ENCODE measurements at regions not wholly inside any gene's neighbourhood (a gene's known extent, or its start where the extent isn't known, plus 50 kb on each side); places are given as distances from the start of the nearest gene placed in this dataset.

- no peaks in the 10 kb centered on the region for H3K4me1 ChIP-seq (ENCODE audit: control insufficient read depth in 1 of 2, extremely low read depth in 1 of 2, insufficient read depth in 2 of 2, low read length in 2 of 2)
- H3K27ac ChIP-seq (ENCODE audit: low read length): no peak overlapping the region
- Mint-ChIP-seq H3K36me3 (no peaks in the 10 kb centered on the region), H3K4me1 (no peaks in the 10 kb centered on the region), H3K4me3 (no peak overlapping the region), H3K9me3 (peaks cover 0 to 5% (median 5%) of the 10 kb centered on the region in 3 donors), H3K27ac (no peak overlapping the region), H3K27me3 (peaks cover 18 to 27% of the 10 kb centered on the region in 2 donors)
- H3K27me3 ChIP-seq (replicated peaks in 1 of 2; ENCODE audit: control insufficient read depth in 2 of 2, extremely low read depth in 1 of 2, insufficient read depth in 2 of 2, low read length in 1 of 2): peaks cover 0 to 45% of the 10 kb centered on the region in 2 experiments
- CTCF ChIA-PET: no interaction called here
- WGBS (ENCODE audit: insufficient coverage): 90% methylated on average over 9 of the region's 9 CpGs
- ATAC-seq (replicated peaks in 1 of 4): no peak
- no peak overlapping the region for H3K4me3 ChIP-seq (ENCODE audit: control insufficient read depth in 1 of 2, extremely low read depth in 1 of 2, low read length in 1 of 2)
- no peaks in the 10 kb centered on the region for H3K36me3 ChIP-seq (ENCODE audit: control insufficient read depth in 2 of 2, extremely low read depth in 1 of 2, insufficient read depth in 1 of 2, low read length in 1 of 2)
- no peak for DNase-seq
- POLR2A ChIA-PET: no interaction called here
- H3K9me3 ChIP-seq: no peaks in the 10 kb centered on the region
Measured at GRCh38 chr22:48826546-48826945, 1001.1 kb downstream of the BRD1 start.

- H3K27me3 ChIP-seq (replicated peaks in 1 of 2; ENCODE audit: control insufficient read depth in 2 of 2, extremely low read depth in 1 of 2, insufficient read depth in 2 of 2, low read length in 1 of 2): peaks cover 0 to 47% of the 10 kb centered on the region in 2 experiments
- H3K4me1 Mint-ChIP-seq: no peaks in the 10 kb centered on the region
- ATAC-seq (replicated peaks in 1 of 4) (no peak), DNase-seq (no peak)
- no peaks in the 10 kb centered on the region for H3K36me3 Mint-ChIP-seq
- H3K9me3 Mint-ChIP-seq: no peaks in the 10 kb centered on the region
- POLR2A ChIA-PET: no interaction called here
- no peaks in the 10 kb centered on the region for H3K36me3 ChIP-seq (ENCODE audit: control insufficient read depth in 2 of 2, extremely low read depth in 1 of 2, insufficient read depth in 1 of 2, low read length in 1 of 2)
- no peak overlapping the region for H3K27ac Mint-ChIP-seq
- no peak overlapping the region for H3K4me3 ChIP-seq (ENCODE audit: control insufficient read depth in 1 of 2, extremely low read depth in 1 of 2, low read length in 1 of 2)
- WGBS (ENCODE audit: insufficient coverage): 86% methylated on average over 25 of the region's 25 CpGs
- no peaks in the 10 kb centered on the region for H3K4me1 ChIP-seq (ENCODE audit: control insufficient read depth in 1 of 2, extremely low read depth in 1 of 2, insufficient read depth in 2 of 2, low read length in 2 of 2)
- no peak overlapping the region for H3K27ac ChIP-seq (ENCODE audit: low read length)
- CTCF ChIA-PET: no interaction called here
- H3K27me3 Mint-ChIP-seq: peaks cover 18 to 27% of the 10 kb centered on the region in 2 donors
- H3K9me3 ChIP-seq: no peaks in the 10 kb centered on the region
- H3K4me3 Mint-ChIP-seq: no peak overlapping the region
Measured at GRCh38 chr22:48825802-48826520, 1001.7 kb downstream of the BRD1 start.

- Histone ChIP-seq H3K27ac (ENCODE audit: low read length) (no peak overlapping the region), H3K4me1 (ENCODE audit: control insufficient read depth in 1 of 2, extremely low read depth in 1 of 2, insufficient read depth in 2 of 2, low read length in 2 of 2) (no peaks in the 10 kb centered on the region), H3K4me3 (ENCODE audit: control insufficient read depth in 1 of 2, extremely low read depth in 1 of 2, low read length in 1 of 2) (no peak overlapping the region), H3K36me3 (ENCODE audit: control insufficient read depth in 2 of 2, extremely low read depth in 1 of 2, insufficient read depth in 1 of 2, low read length in 1 of 2) (no peaks in the 10 kb centered on the region), H3K27me3 (replicated peaks in 1 of 2; ENCODE audit: control insufficient read depth in 2 of 2, extremely low read depth in 1 of 2, insufficient read depth in 2 of 2, low read length in 1 of 2) (peaks cover 0 to 48% of the 10 kb centered on the region in 2 experiments), H3K9me3 (no peaks in the 10 kb centered on the region)
- no peak for ATAC-seq (replicated peaks in 1 of 4)
- CTCF ChIA-PET: no interaction called here
- H3K9me3 Mint-ChIP-seq: no peaks in the 10 kb centered on the region
- 71% methylated on average over 18 of the region's 23 CpGs for WGBS (ENCODE audit: insufficient coverage)
- H3K4me1 Mint-ChIP-seq: no peaks in the 10 kb centered on the region
- H3K27me3 Mint-ChIP-seq: peaks cover 18 to 27% of the 10 kb centered on the region in 2 donors
- DNase-seq: no peak
- H3K4me3 Mint-ChIP-seq: no peak overlapping the region
- H3K36me3 Mint-ChIP-seq: no peaks in the 10 kb centered on the region
- no peak overlapping the region for H3K27ac Mint-ChIP-seq
- POLR2A ChIA-PET: no interaction called here
Measured at GRCh38 chr22:48824712-48825651, 1002.7 kb downstream of the BRD1 start.

GRCh38 chr22:48823941-48824340 is 1003.7 kb downstream of the BRD1 start:
- CTCF ChIA-PET: interaction anchor here in 1 of 2 donors (0.7 kb wide), 1 partner anchor 116 kb away, joined by 5 read pairs; no protein-coding TSS in a partner anchor
- Histone ChIP-seq H3K4me1 (ENCODE audit: control insufficient read depth in 1 of 2, extremely low read depth in 1 of 2, insufficient read depth in 2 of 2, low read length in 2 of 2) (no peaks in the 10 kb centered on the region), H3K27ac (ENCODE audit: low read length) (no peak overlapping the region), H3K27me3 (replicated peaks in 1 of 2; ENCODE audit: control insufficient read depth in 2 of 2, extremely low read depth in 1 of 2, insufficient read depth in 2 of 2, low read length in 1 of 2) (peaks cover 0 to 54% of the 10 kb centered on the region in 2 experiments), H3K36me3 (ENCODE audit: control insufficient read depth in 2 of 2, extremely low read depth in 1 of 2, insufficient read depth in 1 of 2, low read length in 1 of 2) (no peaks in the 10 kb centered on the region), H3K9me3 (no peaks in the 10 kb centered on the region), H3K4me3 (ENCODE audit: control insufficient read depth in 1 of 2, extremely low read depth in 1 of 2, low read length in 1 of 2) (no peak overlapping the region)
- no peak for DNase-seq
- no peaks in the 10 kb centered on the region for H3K4me1 Mint-ChIP-seq
- H3K27me3 Mint-ChIP-seq: peaks cover 9 to 21% of the 10 kb centered on the region in 2 donors
- POLR2A ChIA-PET: no interaction called here
- H3K4me3 Mint-ChIP-seq: no peak overlapping the region
- H3K9me3 Mint-ChIP-seq: no peaks in the 10 kb centered on the region
- 84% methylated on average over 12 of the region's 12 CpGs for WGBS (ENCODE audit: insufficient coverage)
- H3K27ac Mint-ChIP-seq: no peak overlapping the region
- H3K36me3 Mint-ChIP-seq: no peaks in the 10 kb centered on the region
- no peak for ATAC-seq (replicated peaks in 1 of 4)

GRCh38 chr22:48822278-48823233 is 1005.1 kb downstream of the BRD1 start:
- no peaks in the 10 kb centered on the region for H3K4me1 Mint-ChIP-seq
- ChIA-PET POLR2A (no interaction called here), CTCF (no interaction called here)
- 80% methylated on average over 17 of the region's 19 CpGs for WGBS (ENCODE audit: insufficient coverage)
- no peaks in the 10 kb centered on the region for H3K9me3 ChIP-seq
- DNase-seq: no peak
- peaks cover 0 to 43% of the 10 kb centered on the region in 2 experiments for H3K27me3 ChIP-seq (replicated peaks in 1 of 2; ENCODE audit: control insufficient read depth in 2 of 2, extremely low read depth in 1 of 2, insufficient read depth in 2 of 2, low read length in 1 of 2)
- H3K27ac ChIP-seq (ENCODE audit: low read length): no peak overlapping the region
- peaks cover 9 to 17% of the 10 kb centered on the region in 2 donors for H3K27me3 Mint-ChIP-seq
- H3K4me1 ChIP-seq (ENCODE audit: control insufficient read depth in 1 of 2, extremely low read depth in 1 of 2, insufficient read depth in 2 of 2, low read length in 2 of 2): no peaks in the 10 kb centered on the region
- no peaks in the 10 kb centered on the region for H3K9me3 Mint-ChIP-seq
- H3K27ac Mint-ChIP-seq: no peak overlapping the region
- no peak for ATAC-seq (replicated peaks in 1 of 4)
- no peaks in the 10 kb centered on the region for H3K36me3 Mint-ChIP-seq
- H3K4me3 Mint-ChIP-seq: no peak overlapping the region
- no peaks in the 10 kb centered on the region for H3K36me3 ChIP-seq (ENCODE audit: control insufficient read depth in 2 of 2, extremely low read depth in 1 of 2, insufficient read depth in 1 of 2, low read length in 1 of 2)
- H3K4me3 ChIP-seq (ENCODE audit: control insufficient read depth in 1 of 2, extremely low read depth in 1 of 2, low read length in 1 of 2): no peak overlapping the region

GRCh38 chr22:48821727-48822126 is 1005.9 kb downstream of the BRD1 start:
- WGBS (ENCODE audit: insufficient coverage): 92% methylated on average over 4 of the region's 10 CpGs
- ChIA-PET POLR2A (no interaction called here), CTCF (no interaction called here)
- DNase-seq (no peak), ATAC-seq (replicated peaks in 1 of 4) (no peak)
- peaks cover 15 to 17% of the 10 kb centered on the region in 2 donors for H3K27me3 Mint-ChIP-seq
- no peaks in the 10 kb centered on the region for H3K9me3 Mint-ChIP-seq
- Histone ChIP-seq H3K4me1 (ENCODE audit: control insufficient read depth in 1 of 2, extremely low read depth in 1 of 2, insufficient read depth in 2 of 2, low read length in 2 of 2) (no peaks in the 10 kb centered on the region), H3K27me3 (replicated peaks in 1 of 2; ENCODE audit: control insufficient read depth in 2 of 2, extremely low read depth in 1 of 2, insufficient read depth in 2 of 2, low read length in 1 of 2) (peaks cover 0 to 40% of the 10 kb centered on the region in 2 experiments), H3K36me3 (ENCODE audit: control insufficient read depth in 2 of 2, extremely low read depth in 1 of 2, insufficient read depth in 1 of 2, low read length in 1 of 2) (no peaks in the 10 kb centered on the region), H3K4me3 (ENCODE audit: control insufficient read depth in 1 of 2, extremely low read depth in 1 of 2, low read length in 1 of 2) (no peak overlapping the region), H3K9me3 (no peaks in the 10 kb centered on the region), H3K27ac (ENCODE audit: low read length) (no peak overlapping the region)
- H3K4me3 Mint-ChIP-seq: no peak overlapping the region
- H3K4me1 Mint-ChIP-seq: no peaks in the 10 kb centered on the region
- H3K36me3 Mint-ChIP-seq: no peaks in the 10 kb centered on the region
- no peak overlapping the region for H3K27ac Mint-ChIP-seq

All from T-cell (primary cell).